Astrocyte (in vitro differentiated cells and primary cell): ENCODE measurements at regions not wholly inside any gene's neighbourhood (a gene's known extent, or its start where the extent isn't known, plus 50 kb on each side); places are given as distances from the start of the nearest gene placed in this dataset.

Experiments
- CTCF ChIP-seq: IDR thresholded peaks from 2 replicates; pipeline ENCODE4 v1.5.1; 2011; ENCODE audit warnings: low read depth, mild to moderate bottlenecking, inconsistent platforms, low read length, moderate library complexity; ENCODE audit not compliant: insufficient read depth
- EZH2 ChIP-seq: IDR thresholded peaks from 2 replicates; pipeline ENCODE4 v1.6.1; 2012; ENCODE audit warnings: mild to moderate bottlenecking, low read length, inconsistent platforms; ENCODE audit not compliant: insufficient read depth

- no peak for TF ChIP-seq CTCF
- no peak for TF ChIP-seq EZH2
Observed at GRCh38 chr13:80157261-80157932, 183.5 kb downstream of the SPRY2 start.
